ENCODE measurements at regions not wholly inside any gene's neighbourhood (a gene's known extent, or its start where the extent isn't known, plus 50 kb on each side); places are given as distances from the start of the nearest gene placed in this dataset.

DNA sequence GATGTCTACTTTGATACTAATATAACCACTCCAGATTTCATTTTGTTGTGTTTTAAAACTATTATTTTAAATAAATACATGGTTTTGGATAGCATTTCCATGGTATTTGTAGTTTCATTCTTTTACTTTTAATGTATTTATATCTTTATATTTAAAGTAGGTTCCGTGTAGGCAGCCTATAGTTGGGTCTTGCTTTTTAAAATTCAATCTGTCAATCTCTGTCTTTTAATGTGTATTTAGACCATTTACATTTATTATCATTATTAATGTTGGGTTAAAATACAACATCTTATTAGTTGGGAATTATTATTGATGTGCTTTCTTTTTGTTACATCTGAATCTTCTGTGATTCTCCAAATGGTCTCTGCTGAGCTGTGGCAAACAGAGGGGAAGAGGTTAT lies 412.1 kb downstream of the NPIPA7 start:
- WGBS = 78% methylated on average over 1 of the region's 1 CpG
- H3K9ac ChIP-seq (ENCODE audit: low read depth in 1 of 2, low read length in 2 of 2) = no peak overlapping the region
- H3K36me3 ChIP-seq (ENCODE audit: control insufficient read depth in 4 of 4, insufficient read depth in 3 of 4, low read depth in 1 of 4, low read length in 3 of 4) = no peaks in the 10 kb centered on the region
- no peak for DNase-seq (ENCODE audit: low spot score)
- TF ChIP-seq, protein P1, sequence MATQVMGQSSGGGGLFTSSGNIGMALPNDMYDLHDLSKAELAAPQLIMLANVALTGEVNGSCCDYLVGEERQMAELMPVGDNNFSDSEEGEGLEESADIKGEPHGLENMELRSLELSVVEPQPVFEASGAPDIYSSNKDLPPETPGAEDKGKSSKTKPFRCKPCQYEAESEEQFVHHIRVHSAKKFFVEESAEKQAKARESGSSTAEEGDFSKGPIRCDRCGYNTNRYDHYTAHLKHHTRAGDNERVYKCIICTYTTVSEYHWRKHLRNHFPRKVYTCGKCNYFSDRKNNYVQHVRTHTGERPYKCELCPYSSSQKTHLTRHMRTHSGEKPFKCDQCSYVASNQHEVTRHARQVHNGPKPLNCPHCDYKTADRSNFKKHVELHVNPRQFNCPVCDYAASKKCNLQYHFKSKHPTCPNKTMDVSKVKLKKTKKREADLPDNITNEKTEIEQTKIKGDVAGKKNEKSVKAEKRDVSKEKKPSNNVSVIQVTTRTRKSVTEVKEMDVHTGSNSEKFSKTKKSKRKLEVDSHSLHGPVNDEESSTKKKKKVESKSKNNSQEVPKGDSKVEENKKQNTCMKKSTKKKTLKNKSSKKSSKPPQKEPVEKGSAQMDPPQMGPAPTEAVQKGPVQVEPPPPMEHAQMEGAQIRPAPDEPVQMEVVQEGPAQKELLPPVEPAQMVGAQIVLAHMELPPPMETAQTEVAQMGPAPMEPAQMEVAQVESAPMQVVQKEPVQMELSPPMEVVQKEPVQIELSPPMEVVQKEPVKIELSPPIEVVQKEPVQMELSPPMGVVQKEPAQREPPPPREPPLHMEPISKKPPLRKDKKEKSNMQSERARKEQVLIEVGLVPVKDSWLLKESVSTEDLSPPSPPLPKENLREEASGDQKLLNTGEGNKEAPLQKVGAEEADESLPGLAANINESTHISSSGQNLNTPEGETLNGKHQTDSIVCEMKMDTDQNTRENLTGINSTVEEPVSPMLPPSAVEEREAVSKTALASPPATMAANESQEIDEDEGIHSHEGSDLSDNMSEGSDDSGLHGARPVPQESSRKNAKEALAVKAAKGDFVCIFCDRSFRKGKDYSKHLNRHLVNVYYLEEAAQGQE (IDR thresholded peaks at IDR 0.05) = no peak
- TF ChIP-seq, protein P2, sequence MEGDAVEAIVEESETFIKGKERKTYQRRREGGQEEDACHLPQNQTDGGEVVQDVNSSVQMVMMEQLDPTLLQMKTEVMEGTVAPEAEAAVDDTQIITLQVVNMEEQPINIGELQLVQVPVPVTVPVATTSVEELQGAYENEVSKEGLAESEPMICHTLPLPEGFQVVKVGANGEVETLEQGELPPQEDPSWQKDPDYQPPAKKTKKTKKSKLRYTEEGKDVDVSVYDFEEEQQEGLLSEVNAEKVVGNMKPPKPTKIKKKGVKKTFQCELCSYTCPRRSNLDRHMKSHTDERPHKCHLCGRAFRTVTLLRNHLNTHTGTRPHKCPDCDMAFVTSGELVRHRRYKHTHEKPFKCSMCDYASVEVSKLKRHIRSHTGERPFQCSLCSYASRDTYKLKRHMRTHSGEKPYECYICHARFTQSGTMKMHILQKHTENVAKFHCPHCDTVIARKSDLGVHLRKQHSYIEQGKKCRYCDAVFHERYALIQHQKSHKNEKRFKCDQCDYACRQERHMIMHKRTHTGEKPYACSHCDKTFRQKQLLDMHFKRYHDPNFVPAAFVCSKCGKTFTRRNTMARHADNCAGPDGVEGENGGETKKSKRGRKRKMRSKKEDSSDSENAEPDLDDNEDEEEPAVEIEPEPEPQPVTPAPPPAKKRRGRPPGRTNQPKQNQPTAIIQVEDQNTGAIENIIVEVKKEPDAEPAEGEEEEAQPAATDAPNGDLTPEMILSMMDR (IDR thresholded peaks at IDR 0.05; ENCODE audit: low read depth, low read length, missing input control) = no peak
- TF ChIP-seq FOXA1 (IDR thresholded peaks at IDR 0.05) (no peak), HNF4G (IDR thresholded peaks at IDR 0.05) (no peak), EGR1 (IDR thresholded peaks at IDR 0.05; ENCODE audit: low read depth in 2 of 2) (no peak), SP1 (IDR thresholded peaks at IDR 0.05) (no peak), HNF4A (conservative IDR thresholded peaks at IDR 0.05) (no peak), RXRA (IDR thresholded peaks at IDR 0.05) (no peak), TAF1 (conservative IDR thresholded peaks at IDR 0.05) (no peak), RAD21 (IDR thresholded peaks at IDR 0.05) (no peak), NR2F2 (IDR thresholded peaks at IDR 0.05) (no peak), FOXA2 (IDR thresholded peaks at IDR 0.05) (no peak), JUND (IDR thresholded peaks at IDR 0.05) (no peak), YY1 (IDR thresholded peaks at IDR 0.05) (no peak), GABPA (IDR thresholded peaks at IDR 0.05 in 1 of 2, conservative IDR thresholded peaks at IDR 0.05 in 1 of 2) (no peak)
- TF ChIP-seq, protein P3, sequence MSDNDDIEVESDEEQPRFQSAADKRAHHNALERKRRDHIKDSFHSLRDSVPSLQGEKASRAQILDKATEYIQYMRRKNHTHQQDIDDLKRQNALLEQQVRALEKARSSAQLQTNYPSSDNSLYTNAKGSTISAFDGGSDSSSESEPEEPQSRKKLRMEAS (IDR thresholded peaks at IDR 0.05) = no peak
- TF ChIP-seq, protein P4, sequence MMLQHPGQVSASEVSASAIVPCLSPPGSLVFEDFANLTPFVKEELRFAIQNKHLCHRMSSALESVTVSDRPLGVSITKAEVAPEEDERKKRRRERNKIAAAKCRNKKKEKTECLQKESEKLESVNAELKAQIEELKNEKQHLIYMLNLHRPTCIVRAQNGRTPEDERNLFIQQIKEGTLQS (IDR thresholded peaks at IDR 0.05) = no peak
- TF ChIP-seq, protein P5, sequence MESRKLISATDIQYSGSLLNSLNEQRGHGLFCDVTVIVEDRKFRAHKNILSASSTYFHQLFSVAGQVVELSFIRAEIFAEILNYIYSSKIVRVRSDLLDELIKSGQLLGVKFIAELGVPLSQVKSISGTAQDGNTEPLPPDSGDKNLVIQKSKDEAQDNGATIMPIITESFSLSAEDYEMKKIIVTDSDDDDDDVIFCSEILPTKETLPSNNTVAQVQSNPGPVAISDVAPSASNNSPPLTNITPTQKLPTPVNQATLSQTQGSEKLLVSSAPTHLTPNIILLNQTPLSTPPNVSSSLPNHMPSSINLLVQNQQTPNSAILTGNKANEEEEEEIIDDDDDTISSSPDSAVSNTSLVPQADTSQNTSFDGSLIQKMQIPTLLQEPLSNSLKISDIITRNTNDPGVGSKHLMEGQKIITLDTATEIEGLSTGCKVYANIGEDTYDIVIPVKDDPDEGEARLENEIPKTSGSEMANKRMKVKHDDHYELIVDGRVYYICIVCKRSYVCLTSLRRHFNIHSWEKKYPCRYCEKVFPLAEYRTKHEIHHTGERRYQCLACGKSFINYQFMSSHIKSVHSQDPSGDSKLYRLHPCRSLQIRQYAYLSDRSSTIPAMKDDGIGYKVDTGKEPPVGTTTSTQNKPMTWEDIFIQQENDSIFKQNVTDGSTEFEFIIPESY (IDR thresholded peaks at IDR 0.05) = no peak
- H3K27ac ChIP-seq (ENCODE audit: low read depth in 1 of 2, low read length in 2 of 2) = no peak overlapping the region
- no peaks in the 10 kb centered on the region for H3K27me3 ChIP-seq (ENCODE audit: control insufficient read depth in 4 of 4, insufficient read depth in 4 of 4, low read length in 3 of 4)
- H3K4me3 ChIP-seq (ENCODE audit: low read depth in 1 of 3, low read length in 3 of 3) = no peak overlapping the region
- H3K4me1 ChIP-seq (ENCODE audit: control insufficient read depth in 4 of 4, insufficient read depth in 4 of 4, low read length in 3 of 4) = no peaks in the 10 kb centered on the region
- peaks cover 0 to 12% (median 4%) of the 10 kb centered on the region in 4 donors for H3K9me3 ChIP-seq (ENCODE audit: control insufficient read depth in 4 of 4, low read length in 3 of 4)

Measured in liver (tissue), 8 donors.